22Rv1 (cell line): ENCODE measurements at regions not wholly inside any gene's neighbourhood (a gene's known extent, or its start where the extent isn't known, plus 50 kb on each side); places are given as distances from the start of the nearest gene placed in this dataset.

Experiments used
- H3K27ac ChIP-seq: fragments of 450-650 bp; 2 replicates; pipeline ENCODE4 v1.5.1; 2017
- CTCF ChIP-seq: fragments of 450-650 bp; IDR thresholded peaks from 2 replicates; pipeline ENCODE4 v1.5.1; 2017; ENCODE audit warnings: mild to moderate bottlenecking
- ZFX ChIP-seq: fragments of 450-650 bp; IDR thresholded peaks from 2 replicates; pipeline ENCODE4 v1.6.1; 2017; ENCODE audit warnings: antibody characterized with exemption, borderline replicate concordance

- TF ChIP-seq CTCF (no peak), ZFX (no peak)
- H3K27ac ChIP-seq = no peak overlapping the region
These were observed 740.7 kb downstream of the TNS3 start for GRCh38 chr7:46841248-46841647.

- no peak overlapping the region for H3K27ac ChIP-seq
- no peak for TF ChIP-seq CTCF
- no peak for TF ChIP-seq ZFX
These were observed 742.3 kb downstream of the TNS3 start for GRCh38 chr7:46839651-46840050.

GRCh38 chr7:46838463-46838862 is 743.4 kb downstream of the TNS3 start:
- TF ChIP-seq CTCF = no peak
- TF ChIP-seq ZFX = no peak
- no peak overlapping the region for H3K27ac ChIP-seq

GRCh38 chr7:46835556-46835955 is 746.4 kb downstream of the TNS3 start:
- H3K27ac ChIP-seq = no peak overlapping the region
- TF ChIP-seq CTCF (no peak), ZFX (no peak)

- TF ChIP-seq CTCF (no peak), ZFX (no peak)
These were observed 747.0 kb downstream of the TNS3 start for GRCh38 chr7:46834921-46835320.

GRCh38 chr7:46833197-46833596 is 748.7 kb downstream of the TNS3 start:
- H3K27ac ChIP-seq = no peak overlapping the region
- TF ChIP-seq CTCF (no peak), ZFX (no peak)

More at GRCh38 chr7:46834921-46835320, 747.0 kb downstream of the TNS3 start:
- no peak overlapping the region for H3K27ac ChIP-seq

- no peak for TF ChIP-seq CTCF
- TF ChIP-seq ZFX = no peak
- H3K27ac ChIP-seq = no peak overlapping the region
These were observed 749.8 kb downstream of the TNS3 start for GRCh38 chr7:46832136-46832535.
